HCT116 (cell line): ENCODE measurements at regions not wholly inside any gene's neighbourhood (a gene's known extent, or its start where the extent isn't known, plus 50 kb on each side); places are given as distances from the start of the nearest gene placed in this dataset.

Source experiments
- ATAC-seq: fragments of 200-7000 bp; cut with Tn5 transposase; 2 replicates; pipeline ENCODE4 v1.9.1; 2020; ENCODE audit warnings: mild to moderate bottlenecking, moderate library complexity
- BruUV-seq: library from RNA; stranded (reverse); fragments of 400-500 nt; replicated peaks from 2 replicates; lab custom pipeline; 2021; lab: Mats Ljungman, UMichigan
- CTCF ChIA-PET: fragments of 300-600 bp; sonication (Branson Sonifier 250); formaldehyde crosslinking; loops from one replicate; lab custom pipeline; 2021; ENCODE audit warnings: antibody characterized with exemption; lab: Charles Lee
- POLR2A ChIA-PET: fragments of 300-600, 350-600 bp; sonication (Branson Sonifier 250); formaldehyde crosslinking; loops from one replicate; lab custom pipeline; 2021; ENCODE audit warnings: antibody characterized with exemption; lab: Charles Lee
- RAD21 ChIA-PET, 2 experiments: fragments of 300-600 bp; sonication (Branson Sonifier 250); formaldehyde crosslinking; loops; one replicate each; lab custom pipeline; 2023; ENCODE audit warnings: low total read pairs in 2 of 2; ENCODE audit not compliant: uncharacterized antibody in 2 of 2, unreplicated experiment in 2 of 2, low non-redundant PET in 1 of 2; lab: Charles Lee
- DNase-seq: peaks from one replicate; pipeline ENCODE4 v3.0.0-alpha.2; 2010; ENCODE audit warnings: low read depth, low spot score
- H2AFZ ChIP-seq: fragments of 200-600 bp; shearing (Covaris generic), sonication (generic); 2 replicates; pipeline ENCODE4 v1.6.1; 2017; ENCODE audit warnings: low read depth, mixed run types, mixed read lengths, antibody characterized with exemption, low read length; ENCODE audit not compliant: poor library complexity, severe bottlenecking
- H3K27ac ChIP-seq: 2 replicates; pipeline ENCODE4 v1.5.1; 2012; ENCODE audit warnings: low read depth, low read length
- H3K27me3 ChIP-seq: fragments of 200-600 bp; sonication (generic); 2 replicates; pipeline ENCODE4 v1.6.1; 2016; ENCODE audit warnings: mixed run types, low read length, mixed read lengths; ENCODE audit not compliant: insufficient read depth
- H3K36me3 ChIP-seq, 2 experiments: fragments of 200-500 bp in 1 of 2; fragments of 200-600 bp in 1 of 2; sonication (Bioruptor generic) in 1 of 2; sonication (generic) in 1 of 2; 2 replicates each; pipeline versions ENCODE4 v1.5.1 to v1.6.1; 2014 to 2016; ENCODE audit warnings: low read length in 2 of 2, inconsistent platforms in 1 of 2, mixed read lengths in 1 of 2, mixed run types in 1 of 2; ENCODE audit not compliant: insufficient read depth in 2 of 2, control insufficient read depth in 1 of 2
- H3K4me1 ChIP-seq, 2 experiments: fragments of 200-600 bp in 1 of 2; sonication (generic) in 1 of 2; 2 replicates each; pipeline versions ENCODE4 v1.5.1 to v1.6.1; 2012 to 2017; ENCODE audit warnings: low read length in 2 of 2, inconsistent platforms in 1 of 2, mild to moderate bottlenecking in 1 of 2, mixed read lengths in 1 of 2, mixed run types in 1 of 2, moderate library complexity in 1 of 2; ENCODE audit not compliant: insufficient read depth in 2 of 2, control insufficient read depth in 1 of 2
- H3K4me2 ChIP-seq: fragments of 200-600 bp; sonication (generic); 2 replicates; pipeline ENCODE4 v1.6.1; 2017; ENCODE audit warnings: mixed run types, low read length, mixed read lengths
- H3K4me3 ChIP-seq, 2 experiments: fragments of 200-600 bp in 1 of 2; sonication (generic) in 1 of 2; replicated peaks in 1 of 2; 2 replicates each; pipeline ENCODE4 v1.5.1; 2011 to 2016; ENCODE audit warnings: low read length in 2 of 2, control low read depth in 1 of 2, low read depth in 1 of 2, mild to moderate bottlenecking in 1 of 2, mixed read lengths in 1 of 2, mixed run types in 1 of 2
- H3K79me2 ChIP-seq: fragments of 200-600 bp; sonication (generic); 2 replicates; pipeline ENCODE4 v1.6.1; 2017; ENCODE audit warnings: mild to moderate bottlenecking, mixed run types, low read length, moderate library complexity, mixed read lengths; ENCODE audit not compliant: insufficient read depth
- H3K9ac ChIP-seq: fragments of 200-600 bp; sonication (generic); 2 replicates; pipeline ENCODE4 v1.6.1; 2016; ENCODE audit warnings: low read length, mixed read lengths
- H3K9me2 ChIP-seq: fragments of 200-600 bp; sonication (generic), shearing (Covaris generic); 2 replicates; pipeline ENCODE4 v1.6.1; 2017; ENCODE audit warnings: mixed run types, mild to moderate bottlenecking, moderate library complexity; ENCODE audit not compliant: insufficient read depth
- H3K9me3 ChIP-seq, 2 experiments: fragments of 200-500 bp in 1 of 2; fragments of 200-600 bp in 1 of 2; sonication (Bioruptor generic) in 1 of 2; sonication (generic) in 1 of 2; 2 replicates each; pipeline ENCODE4 v1.6.1; 2014 to 2017; ENCODE audit warnings: low read length in 2 of 2, mixed read lengths in 2 of 2, inconsistent platforms in 1 of 2, low read depth in 1 of 2, mild to moderate bottlenecking in 1 of 2, mixed run types in 1 of 2, moderate library complexity in 1 of 2; ENCODE audit not compliant: control insufficient read depth in 1 of 2, insufficient read depth in 1 of 2
- H4K20me1 ChIP-seq: fragments of 200-600 bp; sonication (generic), shearing (Covaris generic); 2 replicates; pipeline ENCODE4 v1.6.1; 2017; ENCODE audit warnings: mixed run types, mild to moderate bottlenecking, moderate library complexity; ENCODE audit not compliant: insufficient read depth
- ATF3 ChIP-seq: IDR thresholded peaks from 2 replicates; pipeline ENCODE4 v1.6.1; 2012
- EGR1 ChIP-seq: IDR thresholded peaks from 2 replicates; pipeline ENCODE4 v1.6.1; 2012; ENCODE audit warnings: low read depth
- ELF1 ChIP-seq: IDR thresholded peaks from 2 replicates; pipeline ENCODE4 v1.6.1; 2012; ENCODE audit warnings: low read depth, borderline replicate concordance
- EZH2 ChIP-seq: fragments of 200-600 bp; sonication (generic); IDR thresholded peaks from 2 replicates; pipeline ENCODE4 v1.6.1; 2017; ENCODE audit warnings: antibody characterized with exemption, mixed run types
- EZH2phosphoT487 ChIP-seq: fragments of 200-600 bp; IDR thresholded peaks from 2 replicates; pipeline ENCODE4 v1.6.1; 2018; ENCODE audit warnings: antibody characterized with exemption, borderline replicate concordance
- FOSL1 ChIP-seq: IDR thresholded peaks from 2 replicates; pipeline ENCODE4 v1.6.1; 2012; ENCODE audit warnings: low read depth
- JUND ChIP-seq: IDR thresholded peaks from 2 replicates; pipeline ENCODE4 v1.6.1; 2012
- MAX ChIP-seq: IDR thresholded peaks from 2 replicates; pipeline ENCODE4 v1.6.1; 2012
- RAD21 ChIP-seq: IDR thresholded peaks from 2 replicates; pipeline ENCODE4 v1.6.1; 2012; ENCODE audit warnings: low read depth, mild to moderate bottlenecking
- SIN3A ChIP-seq: IDR thresholded peaks from 2 replicates; pipeline ENCODE4 v1.6.1; 2012; ENCODE audit warnings: low read depth
- TCF7L2 ChIP-seq: IDR thresholded peaks from 2 replicates; pipeline ENCODE4 v1.7.0; 2011; ENCODE audit warnings: borderline replicate concordance, inconsistent platforms; ENCODE audit not compliant: insufficient read depth, insufficient read length; ENCODE audit errors: extremely low read depth
- YY1 ChIP-seq: IDR thresholded peaks from 2 replicates; pipeline ENCODE4 v1.6.1; 2011; ENCODE audit warnings: low read length, low read depth, moderate library complexity, mild to moderate bottlenecking; ENCODE audit not compliant: insufficient replicate concordance; ENCODE audit errors: extremely low read depth
- ZFX ChIP-seq: fragments of 450-650 bp; IDR thresholded peaks from 2 replicates; pipeline ENCODE4 v1.6.1; 2017
- intact Hi-C: fragments of 100-400 bp; cut with micrococcal nuclease; formaldehyde crosslinking; loops from 2 replicates; pipeline ENCODE4 v1.10.0; 2022
- TF ChIP-seq, protein P1 (sequence below): IDR thresholded peaks from 2 replicates; pipeline ENCODE4 v1.6.1; 2012; ENCODE audit warnings: low read depth
- TF ChIP-seq, protein P2 (sequence below), 3 experiments: fragments of 200-600 bp in 1 of 3; sonication (generic) in 1 of 3; IDR thresholded peaks in 2 of 3; conservative IDR thresholded peaks in 1 of 3; 2 replicates each; pipeline ENCODE4 v1.5.1; 2012 to 2017; ENCODE audit warnings: low read depth in 2 of 3, low read length in 2 of 3, antibody characterized with exemption in 1 of 3, borderline replicate concordance in 1 of 3, control low read depth in 1 of 3, mild to moderate bottlenecking in 1 of 3, mixed read lengths in 1 of 3, mixed run types in 1 of 3, moderate library complexity in 1 of 3; ENCODE audit not compliant: insufficient read depth in 1 of 3

- no peak overlapping the region for H2AFZ ChIP-seq
- BruUV-seq = no TSS peak
- POLR2A ChIA-PET = no interaction called here
Observed at GRCh38 chr1:59233444-59233843, 63.5 kb upstream of the FGGY start.

More at GRCh38 chr1:59233444-59233843, 63.5 kb upstream of the FGGY start:
- Histone ChIP-seq H3K4me1 (no peaks in the 10 kb centered on the region), H3K4me2 (no peak overlapping the region), H3K27me3 (no peaks in the 10 kb centered on the region), H3K9ac (no peak overlapping the region)
- RAD21 ChIA-PET = no interaction called here
- CTCF ChIA-PET = no interaction called here
- TF ChIP-seq, protein P1, sequence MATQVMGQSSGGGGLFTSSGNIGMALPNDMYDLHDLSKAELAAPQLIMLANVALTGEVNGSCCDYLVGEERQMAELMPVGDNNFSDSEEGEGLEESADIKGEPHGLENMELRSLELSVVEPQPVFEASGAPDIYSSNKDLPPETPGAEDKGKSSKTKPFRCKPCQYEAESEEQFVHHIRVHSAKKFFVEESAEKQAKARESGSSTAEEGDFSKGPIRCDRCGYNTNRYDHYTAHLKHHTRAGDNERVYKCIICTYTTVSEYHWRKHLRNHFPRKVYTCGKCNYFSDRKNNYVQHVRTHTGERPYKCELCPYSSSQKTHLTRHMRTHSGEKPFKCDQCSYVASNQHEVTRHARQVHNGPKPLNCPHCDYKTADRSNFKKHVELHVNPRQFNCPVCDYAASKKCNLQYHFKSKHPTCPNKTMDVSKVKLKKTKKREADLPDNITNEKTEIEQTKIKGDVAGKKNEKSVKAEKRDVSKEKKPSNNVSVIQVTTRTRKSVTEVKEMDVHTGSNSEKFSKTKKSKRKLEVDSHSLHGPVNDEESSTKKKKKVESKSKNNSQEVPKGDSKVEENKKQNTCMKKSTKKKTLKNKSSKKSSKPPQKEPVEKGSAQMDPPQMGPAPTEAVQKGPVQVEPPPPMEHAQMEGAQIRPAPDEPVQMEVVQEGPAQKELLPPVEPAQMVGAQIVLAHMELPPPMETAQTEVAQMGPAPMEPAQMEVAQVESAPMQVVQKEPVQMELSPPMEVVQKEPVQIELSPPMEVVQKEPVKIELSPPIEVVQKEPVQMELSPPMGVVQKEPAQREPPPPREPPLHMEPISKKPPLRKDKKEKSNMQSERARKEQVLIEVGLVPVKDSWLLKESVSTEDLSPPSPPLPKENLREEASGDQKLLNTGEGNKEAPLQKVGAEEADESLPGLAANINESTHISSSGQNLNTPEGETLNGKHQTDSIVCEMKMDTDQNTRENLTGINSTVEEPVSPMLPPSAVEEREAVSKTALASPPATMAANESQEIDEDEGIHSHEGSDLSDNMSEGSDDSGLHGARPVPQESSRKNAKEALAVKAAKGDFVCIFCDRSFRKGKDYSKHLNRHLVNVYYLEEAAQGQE = no peak
- no peak for TF ChIP-seq FOSL1
- no peak for TF ChIP-seq ELF1
- no peak for TF ChIP-seq MAX
- no peak for TF ChIP-seq ZFX
- TF ChIP-seq ATF3 = no peak
- no peak for TF ChIP-seq EGR1
- no peak for TF ChIP-seq EZH2
- no peak for TF ChIP-seq EZH2phosphoT487
- TF ChIP-seq, protein P2, sequence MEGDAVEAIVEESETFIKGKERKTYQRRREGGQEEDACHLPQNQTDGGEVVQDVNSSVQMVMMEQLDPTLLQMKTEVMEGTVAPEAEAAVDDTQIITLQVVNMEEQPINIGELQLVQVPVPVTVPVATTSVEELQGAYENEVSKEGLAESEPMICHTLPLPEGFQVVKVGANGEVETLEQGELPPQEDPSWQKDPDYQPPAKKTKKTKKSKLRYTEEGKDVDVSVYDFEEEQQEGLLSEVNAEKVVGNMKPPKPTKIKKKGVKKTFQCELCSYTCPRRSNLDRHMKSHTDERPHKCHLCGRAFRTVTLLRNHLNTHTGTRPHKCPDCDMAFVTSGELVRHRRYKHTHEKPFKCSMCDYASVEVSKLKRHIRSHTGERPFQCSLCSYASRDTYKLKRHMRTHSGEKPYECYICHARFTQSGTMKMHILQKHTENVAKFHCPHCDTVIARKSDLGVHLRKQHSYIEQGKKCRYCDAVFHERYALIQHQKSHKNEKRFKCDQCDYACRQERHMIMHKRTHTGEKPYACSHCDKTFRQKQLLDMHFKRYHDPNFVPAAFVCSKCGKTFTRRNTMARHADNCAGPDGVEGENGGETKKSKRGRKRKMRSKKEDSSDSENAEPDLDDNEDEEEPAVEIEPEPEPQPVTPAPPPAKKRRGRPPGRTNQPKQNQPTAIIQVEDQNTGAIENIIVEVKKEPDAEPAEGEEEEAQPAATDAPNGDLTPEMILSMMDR (IDR thresholded peaks at IDR 0.05 in 2 of 3, conservative IDR thresholded peaks at IDR 0.05 in 1 of 3; ENCODE audit: borderline replicate concordance in 1 of 3, insufficient read depth in 1 of 3, low read depth in 2 of 3, low read length in 2 of 3) = no peak
- no peak for TF ChIP-seq SIN3A
- TF ChIP-seq TCF7L2 = no peak
- TF ChIP-seq YY1 = no peak
- TF ChIP-seq JUND = no peak
- no peak for TF ChIP-seq RAD21
- TF ChIP-seq, all 23 proteins: peak for 0
- Histone ChIP-seq H4K20me1 (no peaks in the 10 kb centered on the region), H3K79me2 (no peaks in the 10 kb centered on the region), H3K4me3 (no peak overlapping the region), H3K27ac (no peak overlapping the region), H3K9me3 (no peaks in the 10 kb centered on the region), H3K36me3 (no peaks in the 10 kb centered on the region), H3K9me2 (no peaks in the 10 kb centered on the region)
- DNase-seq (no peak), ATAC-seq (no peak)
- intact Hi-C loops = no loop called here
